22Rv1 (cell line): ENCODE measurements at regions not wholly inside any gene's neighbourhood (a gene's known extent, or its start where the extent isn't known, plus 50 kb on each side); places are given as distances from the start of the nearest gene placed in this dataset.

Experiments used
- H3K27ac ChIP-seq: fragments of 450-650 bp; 2 replicates; pipeline ENCODE4 v1.5.1; 2017
- CTCF ChIP-seq: fragments of 450-650 bp; IDR thresholded peaks from 2 replicates; pipeline ENCODE4 v1.5.1; 2017; ENCODE audit warnings: mild to moderate bottlenecking
- ZFX ChIP-seq: fragments of 450-650 bp; IDR thresholded peaks from 2 replicates; pipeline ENCODE4 v1.6.1; 2017; ENCODE audit warnings: antibody characterized with exemption, borderline replicate concordance

DNA sequence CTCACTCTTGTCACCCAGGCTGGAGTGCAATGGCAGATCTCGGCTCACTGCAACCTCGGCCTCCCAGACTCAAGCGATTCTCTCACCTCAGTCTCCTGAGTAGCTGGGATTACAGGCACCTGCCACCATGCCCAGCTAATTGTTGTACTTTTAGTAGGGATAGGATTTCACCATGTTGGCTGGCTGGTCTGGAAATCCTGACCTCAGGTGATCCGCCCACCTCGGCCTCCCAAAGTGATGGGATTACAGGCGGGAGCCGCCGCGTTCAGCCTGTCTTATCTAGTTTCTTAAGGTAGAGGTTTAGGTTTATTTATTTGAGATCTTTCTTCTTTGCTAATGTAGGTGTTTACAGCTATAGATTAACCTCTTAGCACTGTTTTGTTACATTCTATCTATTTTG is 708.8 kb downstream of the ZNF385D start:
- TF ChIP-seq CTCF (no peak), ZFX (no peak)
- H3K27ac ChIP-seq: no peak overlapping the region

DNA sequence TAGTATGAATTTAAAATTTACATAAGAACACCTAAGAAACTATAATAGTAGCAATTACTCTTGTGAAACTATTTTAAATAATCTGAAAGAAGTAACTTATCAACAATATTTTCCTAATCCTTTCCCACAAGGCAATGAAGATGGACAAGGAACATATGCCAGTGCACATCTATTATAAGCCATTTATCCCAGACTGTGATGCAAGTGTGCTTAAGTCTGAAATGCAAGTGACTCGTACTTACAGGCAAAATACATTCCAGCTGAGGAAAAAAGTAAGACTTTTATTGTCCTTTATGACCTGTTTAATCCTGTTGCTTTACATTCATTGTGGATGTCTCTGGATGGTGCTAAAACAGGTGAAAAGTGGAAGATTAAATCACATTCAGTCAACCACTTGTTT is 709.4 kb downstream of the ZNF385D start:
- TF ChIP-seq CTCF: no peak
- no peak for TF ChIP-seq ZFX
- no peak overlapping the region for H3K27ac ChIP-seq

DNA sequence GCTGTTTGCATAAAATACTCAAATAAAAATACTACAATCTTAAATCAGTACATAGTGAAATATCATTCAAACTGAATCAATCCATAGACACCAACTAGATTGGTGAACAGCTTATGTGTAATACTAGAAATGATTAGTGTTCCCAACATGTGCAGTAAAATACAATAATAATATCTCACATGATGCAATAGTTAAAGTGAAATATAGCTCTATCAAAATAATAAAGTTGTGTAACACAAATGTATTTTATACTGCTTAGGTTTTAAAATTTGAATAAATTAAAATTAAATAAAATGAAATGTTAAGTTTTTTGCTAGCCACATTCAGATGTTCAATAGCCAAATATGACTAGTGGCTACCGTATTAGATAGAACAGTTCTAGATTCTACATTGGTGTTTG is 714.1 kb downstream of the ZNF385D start:
- TF ChIP-seq ZFX: no peak
- no peak for TF ChIP-seq CTCF
- no peak overlapping the region for H3K27ac ChIP-seq

- TF ChIP-seq CTCF: no peak
- no peak for TF ChIP-seq ZFX
- H3K27ac ChIP-seq: no peak overlapping the region
Measured at GRCh38 chr3:21028412-21028811, 722.6 kb downstream of the ZNF385D start.

DNA sequence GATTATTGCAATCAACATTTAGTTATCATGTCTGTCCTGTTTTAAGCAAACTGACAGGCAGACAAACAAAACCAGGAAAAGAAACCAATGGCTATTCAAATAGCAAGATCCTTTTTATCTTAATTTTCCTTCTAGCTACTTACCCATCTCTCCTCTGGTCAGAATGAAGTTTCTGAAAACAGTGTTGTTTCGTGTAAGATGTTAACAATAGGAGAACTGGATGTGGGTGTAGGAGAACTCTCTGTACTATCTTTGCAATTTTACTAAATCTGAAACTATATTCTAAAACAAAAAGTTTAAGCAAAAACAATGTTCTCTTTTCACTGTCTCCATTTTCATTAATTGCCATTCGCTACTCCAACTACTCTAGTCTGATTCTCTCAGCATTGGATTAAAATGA is 726.4 kb downstream of the ZNF385D start:
- no peak for TF ChIP-seq CTCF
- no peak for TF ChIP-seq ZFX
- no peak overlapping the region for H3K27ac ChIP-seq

- TF ChIP-seq CTCF (no peak), ZFX (no peak)
- no peak overlapping the region for H3K27ac ChIP-seq
Measured at GRCh38 chr3:21020681-21021080, 730.3 kb downstream of the ZNF385D start.

DNA sequence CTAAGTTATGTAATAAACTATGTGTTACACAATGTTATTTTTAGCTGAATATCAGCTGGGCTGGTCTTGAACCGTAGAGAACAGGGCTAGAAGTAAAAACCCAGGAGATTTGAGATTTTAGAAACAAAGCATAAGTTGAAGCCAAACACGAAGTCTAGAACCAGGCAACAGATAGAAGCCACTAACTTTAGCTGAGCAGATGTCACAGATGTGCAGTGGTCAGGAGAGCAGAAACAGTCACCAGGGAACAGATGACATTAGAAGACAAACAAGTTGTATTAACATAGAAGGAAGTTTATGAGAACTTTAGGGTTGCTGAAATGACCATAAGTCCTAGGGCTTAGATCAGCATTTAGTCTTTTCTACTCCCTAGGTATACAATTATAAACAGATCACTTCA is 731.0 kb downstream of the ZNF385D start:
- no peak overlapping the region for H3K27ac ChIP-seq
- TF ChIP-seq ZFX (no peak), CTCF (no peak)
